Activated CD8-positive, alpha-beta T cell treated with anti-CD3 and anti-CD28 coated beads for 36 hours (primary cell): ENCODE measurements at regions not wholly inside any gene's neighbourhood (a gene's known extent, or its start where the extent isn't known, plus 50 kb on each side); places are given as distances from the start of the nearest gene placed in this dataset.

Source experiments
- ATAC-seq: fragments of 200-7000 bp; cut with Tn5 transposase; one replicate; pipeline ENCODE4 v1.10.0; 2021; ENCODE audit warnings: mild to moderate bottlenecking, moderate library complexity
- CTCF ChIA-PET: fragments of 350-600 bp; sonication (Branson Sonifier 250); formaldehyde crosslinking; loops from one replicate; lab custom pipeline; 2021; ENCODE audit warnings: antibody characterized with exemption; lab: Charles Lee
- POLR2A ChIA-PET: fragments of 350-600 bp; sonication (Branson Sonifier 250); formaldehyde crosslinking; loops from one replicate; lab custom pipeline; 2021; ENCODE audit warnings: antibody characterized with exemption; lab: Charles Lee
- DNase-seq: peaks from one replicate; pipeline ENCODE4 v3.0.0-alpha.2; 2020
- H3K27ac Mint-ChIP-seq: one replicate; pipeline ENCODE4 v1.8.0; 2021; ENCODE audit warnings: mild to moderate bottlenecking, mixed read lengths
- H3K27me3 Mint-ChIP-seq: one replicate; pipeline ENCODE4 v1.8.0; 2021; ENCODE audit warnings: mixed read lengths
- H3K36me3 Mint-ChIP-seq: one replicate; pipeline ENCODE4 v1.8.0; 2021; ENCODE audit warnings: low read depth, mixed read lengths
- H3K4me1 Mint-ChIP-seq: one replicate; pipeline ENCODE4 v1.8.0; 2021; ENCODE audit warnings: low read depth, mixed read lengths
- H3K4me3 Mint-ChIP-seq: one replicate; pipeline ENCODE4 v1.8.0; 2021; ENCODE audit warnings: mild to moderate bottlenecking, moderate library complexity, mixed read lengths
- H3K9me3 Mint-ChIP-seq: one replicate; pipeline ENCODE4 v1.8.0; 2021; ENCODE audit warnings: mixed read lengths
- CTCF ChIP-seq: fragments of 200-600 bp; IDR thresholded peaks from one replicate; pipeline ENCODE4 v1.8.0; 2022; ENCODE audit warnings: antibody characterized with exemption, mild to moderate bottlenecking
- intact Hi-C: fragments of 100-400 bp; cut with micrococcal nuclease; formaldehyde crosslinking; loops from one replicate; pipeline ENCODE4 v1.10.0; 2022

GRCh38 chr6:122297010-122297409, 102.4 kb upstream of the HSF2 start:
- TF ChIP-seq CTCF: no peak
- H3K27ac Mint-ChIP-seq: no peak overlapping the region
- ChIA-PET CTCF (no interaction called here), POLR2A (interaction anchor here (1.5 kb wide), 1 partner anchor 8 kb away, joined by 3 read pairs; no protein-coding TSS in a partner anchor)
- no peaks in the 10 kb centered on the region for H3K36me3 Mint-ChIP-seq
- no peak overlapping the region for H3K4me3 Mint-ChIP-seq
- intact Hi-C loops: no loop called here
- peaks cover 4% of the 10 kb centered on the region for H3K27me3 Mint-ChIP-seq
- H3K9me3 Mint-ChIP-seq: no peaks in the 10 kb centered on the region
- no peak for DNase-seq
- no peak for ATAC-seq
- H3K4me1 Mint-ChIP-seq: no peaks in the 10 kb centered on the region

- peaks cover 1% of the 10 kb centered on the region for H3K27me3 Mint-ChIP-seq
- DNase-seq (no peak), ATAC-seq (no peak)
- H3K36me3 Mint-ChIP-seq: no peaks in the 10 kb centered on the region
- H3K27ac Mint-ChIP-seq: no peak overlapping the region
- H3K4me1 Mint-ChIP-seq: no peaks in the 10 kb centered on the region
- H3K4me3 Mint-ChIP-seq: no peak overlapping the region
- peaks cover 2% of the 10 kb centered on the region for H3K9me3 Mint-ChIP-seq
- intact Hi-C loops: no loop called here
- no peak for TF ChIP-seq CTCF
- ChIA-PET POLR2A (no interaction called here), CTCF (no interaction called here)
Measured at GRCh38 chr6:122302067-122302466, 97.4 kb upstream of the HSF2 start.

GRCh38 chr6:122307577-122307976, 91.9 kb upstream of the HSF2 start:
- POLR2A ChIA-PET: no interaction called here
- H3K4me1 Mint-ChIP-seq: no peaks in the 10 kb centered on the region
- peaks cover 5% of the 10 kb centered on the region for H3K9me3 Mint-ChIP-seq
- ATAC-seq: no peak
- no peaks in the 10 kb centered on the region for H3K36me3 Mint-ChIP-seq
- intact Hi-C loops: no loop called here
- CTCF ChIA-PET: no interaction called here
- DNase-seq: no peak
- no peak for TF ChIP-seq CTCF
- H3K27me3 Mint-ChIP-seq: peaks cover 4% of the 10 kb centered on the region
- H3K27ac Mint-ChIP-seq: no peak overlapping the region
- no peak overlapping the region for H3K4me3 Mint-ChIP-seq

- CTCF ChIA-PET: no interaction called here
- TF ChIP-seq CTCF: no peak
- Mint-ChIP-seq H3K4me1 (no peaks in the 10 kb centered on the region), H3K36me3 (no peaks in the 10 kb centered on the region), H3K9me3 (peaks cover 5% of the 10 kb centered on the region), H3K4me3 (no peak overlapping the region), H3K27me3 (peaks cover 4% of the 10 kb centered on the region), H3K27ac (no peak overlapping the region)
- ATAC-seq (no peak), DNase-seq (no peak)
- POLR2A ChIA-PET: no interaction called here
- intact Hi-C loops: no loop called here
Measured at GRCh38 chr6:122308074-122308473, 91.4 kb upstream of the HSF2 start.

GRCh38 chr6:122315842-122316241, 83.6 kb upstream of the HSF2 start:
- peaks cover 3% of the 10 kb centered on the region for H3K9me3 Mint-ChIP-seq
- H3K4me3 Mint-ChIP-seq: no peak overlapping the region
- DNase-seq: no peak
- H3K4me1 Mint-ChIP-seq: no peaks in the 10 kb centered on the region
- ChIA-PET CTCF (interaction anchor here (1.5 kb wide), 1 partner anchor 215 kb away, joined by 4 read pairs; no protein-coding TSS in a partner anchor), POLR2A (interaction anchor here (0.7 kb wide), 1 partner anchor 83 kb away, joined by 4 read pairs; the partner anchor contains the start of gene HSF2)
- no peaks in the 10 kb centered on the region for H3K36me3 Mint-ChIP-seq
- no peak for ATAC-seq
- intact Hi-C loops: no loop called here
- no peak overlapping the region for H3K27ac Mint-ChIP-seq
- peaks cover 2% of the 10 kb centered on the region for H3K27me3 Mint-ChIP-seq
- TF ChIP-seq CTCF: no peak
